Gastroesophageal sphincter (tissue), 3 donors: ENCODE measurements at regions not wholly inside any gene's neighbourhood (a gene's known extent, or its start where the extent isn't known, plus 50 kb on each side); places are given as distances from the start of the nearest gene placed in this dataset.

Experiments used
- CTCF ChIP-seq, 4 experiments: fragments of 200-600 bp in 2 of 4; fragments of 450-650 bp in 2 of 4; sonication (generic) in 1 of 4; IDR thresholded peaks; one replicate each; pipeline ENCODE4 v1.5.1; 2017 to 2019; ENCODE audit warnings: antibody characterized with exemption in 4 of 4, mild to moderate bottlenecking in 2 of 4, moderate library complexity in 2 of 4
- EP300 ChIP-seq: sonication (generic); formaldehyde crosslinking; IDR thresholded peaks from one replicate; pipeline ENCODE4 v1.6.1; 2017; ENCODE audit warnings: antibody characterized with exemption, mild to moderate bottlenecking
- POLR2A ChIP-seq, 2 donors: fragments of 450-650 bp; IDR thresholded peaks; one replicate each; pipeline ENCODE4 v1.6.1; 2017; ENCODE audit warnings: antibody characterized with exemption in 2 of 2, mild to moderate bottlenecking in 2 of 2, moderate library complexity in 1 of 2
- POLR2AphosphoS5 ChIP-seq: sonication (generic); formaldehyde crosslinking; IDR thresholded peaks from one replicate; pipeline ENCODE4 v1.6.1; 2017; ENCODE audit warnings: antibody characterized with exemption

- no peak for TF ChIP-seq CTCF (IDR thresholded peaks at IDR 0.05)
- TF ChIP-seq EP300, result no peak
- TF ChIP-seq POLR2A (IDR thresholded peaks at IDR 0.05), result no peak
- TF ChIP-seq POLR2AphosphoS5, result no peak
Measured at GRCh38 chr13:40084934-40085333, 429.5 kb downstream of the COG6 start.
